SK-N-SH treated with all-trans-retinoic acid at 6 μM for 48 hours (cell line): ENCODE measurements at regions not wholly inside any gene's neighbourhood (a gene's known extent, or its start where the extent isn't known, plus 50 kb on each side); places are given as distances from the start of the nearest gene placed in this dataset.

Source experiments
- BACH2 ChIP-seq: fragments of 250-450 bp; sonication (Bioruptor Pico); IDR thresholded peaks from 2 replicates; pipeline ENCODE4 v1.9.0; 2021; ENCODE audit warnings: mild to moderate bottlenecking, borderline replicate concordance
- CSDC2 ChIP-seq: fragments of 250-450 bp; sonication (Bioruptor Pico); IDR thresholded peaks from 2 replicates; pipeline ENCODE4 v1.5.0; 2020; ENCODE audit warnings: mild to moderate bottlenecking, moderate library complexity
- PATZ1 ChIP-seq: fragments of 250-450 bp; sonication (Bioruptor Pico); IDR thresholded peaks from 2 replicates; pipeline ENCODE4 v1.8.0; 2020; ENCODE audit warnings: mild to moderate bottlenecking, moderate library complexity, borderline replicate concordance
- PPARA ChIP-seq: fragments of 250-450 bp; sonication (Bioruptor Pico); IDR thresholded peaks from 2 replicates; pipeline ENCODE4 v1.5.0; 2020; ENCODE audit warnings: mild to moderate bottlenecking, borderline replicate concordance
- SNAI2 ChIP-seq: fragments of 250-450 bp; sonication (Bioruptor Pico); IDR thresholded peaks from 2 replicates; pipeline ENCODE4 v1.5.0; 2020; ENCODE audit warnings: mild to moderate bottlenecking, moderate library complexity
- TOX ChIP-seq: fragments of 250-450 bp; sonication (Bioruptor Pico); IDR thresholded peaks from 2 replicates; pipeline ENCODE4 v1.8.0; 2021; ENCODE audit warnings: mild to moderate bottlenecking, moderate library complexity, borderline replicate concordance
- TF ChIP-seq, protein P1 (sequence below): fragments of 250-450 bp; sonication (Bioruptor Pico); IDR thresholded peaks from 2 replicates; pipeline ENCODE4 v1.5.1; 2021; ENCODE audit warnings: mild to moderate bottlenecking, moderate library complexity

DNA sequence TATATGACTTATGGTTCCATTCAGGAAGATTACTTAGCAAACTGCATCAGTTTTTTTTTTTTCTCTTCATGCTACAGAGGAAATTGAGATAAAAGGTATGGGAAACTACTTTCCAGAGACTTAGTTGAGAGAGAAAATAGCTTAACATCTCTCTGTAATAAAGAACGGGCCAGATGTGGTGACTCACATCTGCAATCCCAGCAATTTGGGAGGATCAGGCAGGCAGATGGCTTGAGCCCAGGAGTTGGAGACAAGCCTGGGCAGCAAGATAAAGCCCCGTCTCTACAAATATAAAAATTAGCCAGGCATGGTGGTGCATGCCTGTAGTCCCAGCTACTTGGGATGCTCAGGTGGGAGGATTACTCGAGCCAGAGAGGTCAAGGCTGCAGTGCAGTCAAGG, 271.2 kb upstream of the TENM3 start:
- TF ChIP-seq, protein P1, sequence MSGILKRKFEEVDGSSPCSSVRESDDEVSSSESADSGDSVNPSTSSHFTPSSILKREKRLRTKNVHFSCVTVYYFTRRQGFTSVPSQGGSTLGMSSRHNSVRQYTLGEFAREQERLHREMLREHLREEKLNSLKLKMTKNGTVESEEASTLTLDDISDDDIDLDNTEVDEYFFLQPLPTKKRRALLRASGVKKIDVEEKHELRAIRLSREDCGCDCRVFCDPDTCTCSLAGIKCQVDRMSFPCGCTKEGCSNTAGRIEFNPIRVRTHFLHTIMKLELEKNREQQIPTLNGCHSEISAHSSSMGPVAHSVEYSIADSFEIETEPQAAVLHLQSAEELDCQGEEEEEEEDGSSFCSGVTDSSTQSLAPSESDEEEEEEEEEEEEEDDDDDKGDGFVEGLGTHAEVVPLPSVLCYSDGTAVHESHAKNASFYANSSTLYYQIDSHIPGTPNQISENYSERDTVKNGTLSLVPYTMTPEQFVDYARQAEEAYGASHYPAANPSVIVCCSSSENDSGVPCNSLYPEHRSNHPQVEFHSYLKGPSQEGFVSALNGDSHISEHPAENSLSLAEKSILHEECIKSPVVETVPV (CRISPR knock-in tag), result no peak
- TF ChIP-seq BACH2 (CRISPR knock-in tag) (no peak), PATZ1 (CRISPR knock-in tag) (no peak), TOX (CRISPR knock-in tag) (no peak), CSDC2 (CRISPR knock-in tag) (no peak), SNAI2 (no peak), PPARA (CRISPR knock-in tag) (no peak)
